H4 (cell line): ENCODE measurements at regions not wholly inside any gene's neighbourhood (a gene's known extent, or its start where the extent isn't known, plus 50 kb on each side); places are given as distances from the start of the nearest gene placed in this dataset.
"Not testable (repeated sequence)": the region's sequence is repeated elsewhere in the genome, so short reads cannot be mapped to it uniquely, and the experiment has no call there.

ENCODE experiments used
- DNase-seq: peaks from one replicate; pipeline ENCODE4 v3.0.0-alpha.2; 2015; ENCODE audit warnings: low spot score

- no peak for DNase-seq
Observed at GRCh38 chr5:83001796-83002381, 75.3 kb downstream of the TMEM167A start.

- no peak for DNase-seq
Observed at GRCh38 chr5:83000922-83001321, 76.3 kb downstream of the TMEM167A start.

DNA sequence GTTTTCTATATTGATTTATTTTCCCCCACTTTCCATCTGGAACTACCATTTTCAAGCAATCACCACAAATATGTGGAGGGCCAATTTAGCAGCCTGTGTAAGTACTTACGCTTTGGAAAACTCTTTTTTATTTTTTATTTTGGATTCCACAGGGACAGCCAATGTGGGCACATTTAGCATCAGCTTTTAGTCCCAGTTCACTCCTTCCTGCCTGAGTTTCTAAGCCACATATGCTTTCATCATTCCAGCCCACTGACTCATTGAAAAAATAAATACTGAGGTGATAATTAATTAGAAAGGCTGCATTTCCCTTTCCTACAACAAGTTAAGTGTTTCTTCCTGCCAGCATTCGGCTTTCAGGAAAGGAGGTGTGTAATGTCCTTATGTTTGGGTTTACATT lies 76.8 kb downstream of the TMEM167A start:
- DNase-seq = peak; percentile 29

DNA sequence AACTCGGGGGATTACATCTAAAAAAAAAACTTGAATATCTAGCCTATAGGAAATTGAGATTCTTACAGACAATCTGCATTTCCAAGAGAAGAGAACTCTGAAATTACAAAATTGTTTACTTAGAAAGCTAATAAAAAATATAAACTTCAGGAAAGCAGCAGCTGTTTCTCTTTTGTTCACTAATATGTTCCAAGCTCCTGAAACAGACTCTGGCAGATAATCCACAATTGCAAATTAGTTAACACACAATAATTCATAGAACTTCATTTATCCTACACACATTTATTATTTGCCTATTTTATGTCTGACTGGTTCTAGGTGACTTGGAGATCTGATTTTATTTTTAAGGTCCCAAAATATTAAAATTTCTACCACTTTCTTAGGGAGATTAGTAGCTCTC lies 83.8 kb downstream of the TMEM167A start:
- no peak for DNase-seq

DNA sequence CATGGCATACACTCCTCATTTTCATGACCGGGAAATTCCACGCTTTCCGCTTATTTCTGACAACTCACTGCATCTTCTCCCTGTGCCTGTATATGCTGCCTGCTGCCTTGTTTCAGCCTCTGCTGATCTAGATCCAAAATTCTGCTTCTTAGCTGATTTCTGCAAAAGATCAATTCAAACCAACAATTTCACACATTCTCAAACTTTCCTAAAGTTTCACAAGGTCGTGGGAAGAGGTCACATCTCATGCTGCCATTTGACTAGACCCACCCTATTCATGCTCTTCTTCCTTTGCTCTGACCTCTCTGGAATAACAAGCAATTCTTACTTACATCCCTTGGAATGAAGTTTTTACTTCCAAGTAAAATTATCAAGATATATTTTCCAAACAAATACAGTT lies 84.5 kb downstream of the TMEM167A start:
- DNase-seq = no peak

DNA sequence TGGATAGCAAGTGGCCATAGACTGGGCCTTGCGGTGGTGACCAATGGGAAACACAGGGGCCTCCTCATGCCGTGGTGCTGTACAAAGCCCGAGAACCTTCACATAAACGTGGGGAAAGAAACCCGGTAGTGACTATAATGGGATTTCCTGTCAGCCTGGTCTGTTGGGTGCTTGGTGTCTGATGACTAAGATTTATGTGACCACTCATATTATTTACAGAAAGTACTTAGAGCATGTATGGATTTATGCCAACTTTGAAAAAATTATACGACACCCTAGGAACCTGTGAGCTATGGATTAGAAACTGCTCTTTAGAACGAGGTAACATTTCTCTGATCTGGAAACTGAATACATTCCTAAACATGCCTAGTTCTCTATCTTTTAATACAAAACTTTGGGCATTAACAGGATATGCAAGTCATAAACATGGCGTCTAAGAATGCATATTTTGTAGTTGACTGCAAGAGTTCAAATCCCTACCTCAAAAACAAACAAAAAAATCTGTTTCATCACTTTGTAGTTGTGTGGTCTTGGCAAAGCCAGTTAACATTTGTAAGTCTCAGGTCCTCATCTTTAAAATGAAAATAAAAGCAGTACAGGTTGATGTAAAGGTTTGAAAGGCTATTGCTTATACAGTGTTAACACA lies 85.4 kb downstream of the TMEM167A start:
- DNase-seq = peak; percentile 72

DNA sequence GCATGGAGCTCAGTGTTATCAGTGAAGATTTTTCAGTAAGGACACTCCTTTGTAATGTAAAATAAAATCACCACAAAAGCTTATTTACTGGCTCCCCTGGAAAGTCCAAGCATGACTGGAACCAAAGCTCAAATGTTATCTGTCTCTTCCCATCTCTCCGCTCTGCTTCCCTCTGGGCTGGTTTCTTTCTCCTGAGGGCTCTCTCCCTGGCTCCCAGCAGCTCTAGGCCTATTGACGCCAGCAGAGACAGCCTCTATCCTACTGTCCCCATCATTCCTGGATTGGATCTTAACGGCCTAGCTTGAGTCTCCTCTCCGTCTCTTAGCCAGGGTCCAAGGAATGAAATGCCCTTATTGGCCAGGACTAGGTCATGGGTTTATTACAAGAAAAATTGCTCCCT lies 86.1 kb downstream of the TMEM167A start:
- no peak for DNase-seq

DNA sequence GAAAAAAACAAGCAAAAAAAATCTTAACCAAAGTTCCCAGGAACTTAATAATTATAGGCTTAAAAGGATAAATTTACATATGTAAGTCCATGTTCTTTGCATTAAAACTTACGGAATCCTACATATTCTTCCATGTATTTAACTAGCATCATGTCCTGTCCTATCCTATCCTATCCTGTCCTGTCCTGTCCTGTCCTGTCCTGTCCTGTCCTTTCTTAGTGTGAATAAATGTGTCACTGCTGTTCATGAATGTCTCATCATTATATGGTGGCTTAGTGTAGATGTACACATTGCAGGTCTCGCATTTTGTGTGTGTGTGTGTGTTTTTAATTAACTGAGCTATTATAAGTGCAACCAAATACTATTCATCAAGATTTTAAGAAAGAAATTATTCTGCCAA lies 90.0 kb downstream of the TMEM167A start:
- no peak for DNase-seq

DNA sequence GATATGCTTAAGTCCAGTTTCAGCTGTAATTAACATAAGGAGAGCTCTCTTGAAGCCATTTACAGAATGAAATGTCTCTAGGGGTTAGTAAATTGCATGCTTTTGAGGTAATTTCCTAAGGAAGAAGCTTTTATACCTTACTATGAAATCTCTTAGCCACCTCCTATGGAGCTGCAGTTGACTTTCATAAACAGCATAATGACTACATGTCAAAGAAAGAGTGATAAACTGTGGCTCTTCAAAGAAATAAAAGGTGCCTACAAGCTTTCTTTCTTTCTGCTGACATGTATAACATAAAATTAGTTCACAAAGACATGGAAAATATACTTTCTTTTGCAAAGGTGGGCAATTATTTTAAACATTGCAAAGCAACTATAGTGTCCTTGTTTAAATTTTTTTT lies 90.8 kb downstream of the TMEM167A start:
- DNase-seq = no peak

- DNase-seq = no peak
Observed at GRCh38 chr5:82985763-82986162, 91.4 kb downstream of the TMEM167A start.

DNA sequence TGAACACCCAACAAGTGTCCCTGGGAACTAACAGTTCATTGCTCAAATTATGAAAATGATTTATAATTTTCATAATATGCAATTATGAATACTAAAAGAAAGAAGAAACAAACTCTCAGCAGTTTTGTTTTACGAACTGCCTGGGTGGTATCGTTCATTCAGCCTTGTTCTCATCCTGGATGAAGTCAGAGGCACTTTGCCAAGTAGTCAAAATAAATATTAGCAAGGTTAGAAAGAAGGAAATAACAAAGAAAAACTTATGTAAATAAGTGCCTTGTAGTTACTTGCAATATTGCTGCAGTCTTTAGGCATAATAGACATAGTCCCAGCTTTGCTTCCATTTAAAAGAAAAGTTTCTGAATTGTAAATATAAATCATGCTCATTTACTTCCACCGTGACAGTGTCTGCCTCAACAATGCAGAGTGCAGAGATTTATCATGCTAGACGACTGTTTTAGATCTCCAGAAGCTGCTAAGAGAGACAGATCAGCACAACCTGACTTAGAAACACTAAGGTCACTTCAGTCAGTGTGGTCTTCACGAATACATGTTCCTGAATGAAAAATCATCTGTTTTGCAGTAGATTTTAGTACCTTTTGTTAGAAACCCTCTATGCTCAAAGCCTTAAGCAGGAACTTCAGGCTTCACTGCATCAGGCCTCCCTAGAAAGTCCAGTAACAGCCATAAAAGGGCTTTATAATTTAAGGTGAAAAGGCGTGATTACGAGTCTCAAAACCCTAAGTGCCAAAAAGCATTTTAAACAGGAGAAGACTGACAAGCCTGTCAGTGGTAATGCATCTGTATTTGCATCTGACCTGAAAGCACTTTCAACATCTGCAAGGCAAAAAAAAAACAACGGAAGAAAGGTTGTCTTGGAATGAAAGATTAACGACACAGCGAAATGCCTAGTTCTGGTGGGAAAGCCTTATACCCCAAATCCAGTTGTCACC lies 92.1 kb downstream of the TMEM167A start:
- no peak for DNase-seq

- no peak for DNase-seq
Observed at GRCh38 chr5:82982846-82983245, 94.3 kb downstream of the TMEM167A start.

DNA sequence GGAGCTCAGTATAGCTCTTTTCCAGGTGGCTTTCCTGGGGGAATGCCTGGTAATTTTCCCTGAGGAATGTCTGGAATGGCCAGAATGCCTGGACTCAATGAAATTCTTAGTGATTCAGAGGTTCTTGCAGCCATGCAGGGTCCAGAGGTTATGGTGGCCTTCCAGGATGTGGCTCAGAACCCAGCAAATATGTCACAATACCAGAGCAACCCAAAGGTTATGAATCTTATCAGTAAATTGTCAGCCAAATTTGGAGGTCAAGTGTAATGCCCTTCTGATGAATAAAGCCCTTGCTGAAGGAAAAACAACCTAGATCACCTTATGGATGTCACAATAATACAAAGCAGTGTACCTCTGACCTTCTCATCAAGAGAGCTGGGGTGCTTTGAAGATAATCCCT lies 100.3 kb downstream of the TMEM167A start:
- DNase-seq = not testable (repeated sequence)

DNA sequence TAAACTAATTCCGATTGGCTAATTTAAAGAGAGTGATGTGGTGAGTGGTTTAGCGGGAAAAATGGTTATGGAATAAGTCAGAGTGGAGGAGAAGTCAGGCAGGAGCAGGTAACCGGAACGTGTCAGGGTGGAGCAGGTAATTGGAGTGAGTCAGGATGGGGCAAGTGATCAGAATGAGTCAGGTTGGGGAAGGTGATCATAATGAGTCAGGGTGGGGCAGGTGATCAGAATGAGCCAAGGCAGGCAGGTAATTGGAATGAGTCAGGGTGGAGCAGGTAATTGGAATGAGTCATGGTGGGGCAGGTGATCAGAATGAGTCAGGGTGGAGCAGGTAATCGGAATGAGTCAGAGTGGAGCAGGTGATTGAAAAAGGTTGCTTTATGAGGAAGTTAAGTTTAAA lies 101.4 kb downstream of the TMEM167A start:
- no peak for DNase-seq

DNA sequence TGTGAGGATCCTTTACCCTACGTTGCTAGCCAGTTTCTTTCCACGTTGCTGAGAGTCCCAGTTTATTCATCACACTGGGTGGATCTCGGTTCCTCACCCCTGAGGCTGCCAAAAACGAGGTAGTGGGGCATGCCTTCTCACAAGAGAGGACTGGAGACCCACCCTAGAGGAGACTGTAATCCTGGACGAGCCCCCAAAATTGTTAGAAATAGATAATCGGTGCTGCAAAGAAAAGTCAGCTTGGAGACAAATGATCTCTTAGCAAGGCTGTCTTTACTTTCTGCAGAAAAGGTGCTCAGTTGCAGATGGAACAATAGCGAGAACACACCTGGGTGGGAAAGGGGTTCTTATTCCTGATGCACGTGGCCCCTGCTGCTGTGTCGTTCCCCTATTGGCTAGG lies 101.8 kb downstream of the TMEM167A start:
- no peak for DNase-seq

DNA sequence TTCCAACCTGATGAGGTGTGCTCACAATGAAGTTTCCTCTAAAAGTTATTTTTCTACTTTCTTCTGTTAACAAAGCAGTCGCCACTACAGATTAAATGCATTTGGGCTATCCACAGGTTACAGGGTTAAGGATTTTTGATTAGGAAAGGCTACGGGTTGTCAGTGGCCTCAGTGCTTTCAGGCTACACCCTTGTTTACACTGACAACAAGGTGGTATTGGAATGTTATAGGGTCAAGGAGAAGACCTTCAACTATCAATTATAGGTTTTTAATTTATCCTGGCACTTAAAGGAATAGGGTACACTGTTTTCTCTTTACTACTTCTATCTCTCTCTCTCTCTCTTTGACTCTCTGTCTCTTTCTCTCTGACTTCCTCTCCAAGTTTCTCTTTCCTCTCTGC lies 102.8 kb downstream of the TMEM167A start:
- not testable (repeated sequence) for DNase-seq

- DNase-seq = no peak
Observed at GRCh38 chr5:82971901-82972300, 105.3 kb downstream of the TMEM167A start.

DNA sequence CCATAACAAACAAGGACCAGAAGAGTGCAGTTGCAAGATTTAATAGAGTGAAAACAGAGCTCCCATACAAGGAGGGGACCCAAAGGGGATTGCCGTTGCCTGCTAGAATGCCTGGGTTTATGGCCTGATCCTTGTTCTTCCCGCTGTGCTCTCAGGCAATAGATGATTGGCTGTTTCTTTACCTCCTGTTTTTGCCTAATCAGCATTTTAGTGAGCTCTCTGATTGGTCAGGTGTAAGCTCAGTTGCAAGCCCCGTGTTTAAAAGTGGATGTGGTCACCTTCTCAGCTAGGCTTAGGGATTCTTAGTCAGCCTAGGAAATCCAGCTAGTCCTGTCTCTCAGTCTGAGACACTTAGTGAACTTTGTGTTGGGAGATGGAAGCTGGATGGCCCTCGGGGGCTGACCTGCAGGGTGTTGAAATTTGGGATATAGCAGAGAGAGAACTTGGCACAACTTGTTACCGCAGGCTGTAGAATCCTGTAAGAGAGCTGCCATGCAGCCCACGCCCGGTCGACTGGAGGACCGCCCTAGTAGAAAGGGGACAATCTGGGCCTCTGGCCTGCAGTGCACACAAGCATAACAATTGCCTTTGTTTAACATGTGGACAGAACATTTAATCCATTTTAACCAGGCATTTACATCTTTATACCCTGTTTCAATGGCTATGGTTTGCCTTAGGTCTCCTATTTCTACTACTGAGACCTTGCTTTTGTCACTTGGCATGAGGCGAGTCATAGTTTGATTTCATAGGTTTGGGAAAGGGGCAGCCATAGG lies 106.0 kb downstream of the TMEM167A start:
- not testable (repeated sequence) for DNase-seq

GRCh38 chr5:82969221-82969976 lies 107.8 kb downstream of the TMEM167A start:
- DNase-seq = peak; percentile 36

- no peak for DNase-seq
Observed at GRCh38 chr5:82967072-82967471, 110.1 kb downstream of the TMEM167A start.

GRCh38 chr5:82959466-82959865 lies 117.7 kb downstream of the TMEM167A start:
- DNase-seq = no peak
